Stimulated activated CD4-positive, alpha-beta T cell treated with anti-CD3 and anti-CD28 coated beads, Interleukin-2, amount 100 ng/mL, for 48 hours (primary cell): ENCODE measurements at regions not wholly inside any gene's neighbourhood (a gene's known extent, or its start where the extent isn't known, plus 50 kb on each side); places are given as distances from the start of the nearest gene placed in this dataset.

Source experiments
- DNase-seq, 2 donors: peaks; one replicate each; pipeline ENCODE4 v3.0.0-alpha.2; 2020

- DNase-seq, result no peak
These were observed 53.5 kb upstream of the TSHZ3 start for GRCh38 chr19:31402529-31403316.

DNA sequence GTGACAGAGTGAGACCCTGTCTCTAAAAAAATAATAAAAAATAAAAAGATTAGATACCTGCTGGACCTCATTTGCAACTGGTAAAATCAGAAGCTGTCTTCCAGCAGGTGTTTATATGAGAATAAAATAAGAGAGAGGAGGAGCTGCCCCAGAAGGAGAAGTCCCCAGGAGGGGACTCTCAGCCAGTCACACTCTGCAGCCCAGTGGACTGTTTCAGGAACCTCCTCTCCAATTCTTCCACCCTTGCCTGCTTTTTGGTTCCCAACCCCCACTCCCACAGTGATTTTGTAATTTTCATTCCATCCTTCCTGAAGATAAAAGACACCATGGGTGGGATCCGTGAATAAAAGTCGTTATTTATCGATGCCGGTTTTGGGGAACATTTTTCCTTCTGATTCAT is 56.9 kb upstream of the TSHZ3 start:
- DNase-seq, result no peak

- no peak for DNase-seq
These were observed 59.4 kb upstream of the TSHZ3 start for GRCh38 chr19:31408460-31409124.

DNA sequence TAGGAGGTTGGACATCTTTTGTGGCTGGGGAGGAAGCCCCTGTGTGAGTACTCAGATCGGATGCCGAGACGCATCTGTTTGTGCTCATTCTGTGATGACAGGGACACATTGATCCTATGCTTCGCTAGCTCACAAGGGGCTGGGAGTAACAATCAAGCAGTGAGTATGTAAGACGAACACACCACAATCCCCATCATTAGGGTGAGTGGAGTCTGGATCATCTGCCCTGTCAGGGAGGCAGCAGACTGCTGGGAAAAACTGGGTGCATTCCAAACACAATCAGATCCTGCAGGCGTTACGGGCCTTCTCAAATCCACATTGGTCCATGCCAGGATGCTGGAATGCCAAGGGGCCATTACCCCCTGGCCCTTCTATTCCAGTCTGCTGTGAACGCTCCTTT is 64.1 kb upstream of the TSHZ3 start:
- no peak for DNase-seq

DNA sequence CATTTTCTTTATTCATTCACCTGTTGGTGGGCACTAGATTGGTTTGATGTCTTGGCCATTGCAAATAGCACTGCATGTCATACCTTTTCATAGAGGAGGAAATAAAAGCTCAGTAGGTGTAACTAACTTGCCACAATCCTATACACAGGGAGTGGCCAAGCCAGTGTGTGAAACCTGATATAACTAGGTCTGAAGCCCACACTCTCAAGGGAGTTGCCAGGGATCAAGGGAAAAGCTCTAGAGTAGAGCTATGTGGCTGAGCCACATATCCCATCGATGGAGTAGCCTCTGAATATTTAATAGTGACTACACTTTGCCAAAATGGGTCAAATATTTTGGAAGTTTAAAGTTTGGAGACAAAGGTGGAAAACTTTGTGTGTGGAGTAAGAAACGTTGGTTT is 66.1 kb upstream of the TSHZ3 start:
- no peak for DNase-seq

GRCh38 chr19:31416548-31416947 is 67.3 kb upstream of the TSHZ3 start:
- DNase-seq, result no peak

GRCh38 chr19:31418055-31418454 is 68.8 kb upstream of the TSHZ3 start:
- no peak for DNase-seq

DNA sequence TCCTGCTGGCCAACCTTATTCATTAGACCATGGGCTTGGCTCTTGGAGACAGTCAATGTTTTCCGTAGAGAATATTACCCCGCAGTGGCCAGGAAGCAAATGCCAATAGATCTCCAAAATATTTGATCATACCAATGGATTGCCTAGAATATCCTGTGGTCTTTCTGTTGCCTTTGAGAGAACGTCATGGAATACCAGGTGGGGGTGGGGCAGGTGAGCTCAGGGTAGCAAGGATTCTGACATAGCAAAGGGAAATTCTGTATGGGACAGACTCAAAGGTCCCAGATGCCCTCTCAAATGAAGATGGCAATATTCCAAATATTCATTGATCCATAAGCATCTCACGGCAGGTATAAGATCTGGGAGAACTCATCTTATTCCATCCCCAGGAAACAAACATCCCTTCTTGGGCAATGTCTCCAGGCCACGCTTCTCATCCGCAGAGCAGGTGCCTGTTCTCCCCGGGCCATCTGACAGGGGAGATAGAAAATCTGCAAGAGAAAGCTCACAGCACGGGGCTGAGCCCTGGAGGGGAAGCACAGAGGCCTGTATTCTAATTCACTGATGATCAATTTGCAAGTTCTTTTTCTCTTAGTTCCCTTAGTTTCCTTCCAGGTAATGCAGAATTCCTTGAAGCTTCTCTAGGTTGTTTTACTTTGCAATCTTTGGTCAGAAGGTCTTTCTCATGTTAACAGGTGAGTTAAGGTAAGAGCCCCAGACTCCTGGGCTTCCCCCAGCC is 69.6 kb upstream of the TSHZ3 start:
- DNase-seq, result no peak

DNA sequence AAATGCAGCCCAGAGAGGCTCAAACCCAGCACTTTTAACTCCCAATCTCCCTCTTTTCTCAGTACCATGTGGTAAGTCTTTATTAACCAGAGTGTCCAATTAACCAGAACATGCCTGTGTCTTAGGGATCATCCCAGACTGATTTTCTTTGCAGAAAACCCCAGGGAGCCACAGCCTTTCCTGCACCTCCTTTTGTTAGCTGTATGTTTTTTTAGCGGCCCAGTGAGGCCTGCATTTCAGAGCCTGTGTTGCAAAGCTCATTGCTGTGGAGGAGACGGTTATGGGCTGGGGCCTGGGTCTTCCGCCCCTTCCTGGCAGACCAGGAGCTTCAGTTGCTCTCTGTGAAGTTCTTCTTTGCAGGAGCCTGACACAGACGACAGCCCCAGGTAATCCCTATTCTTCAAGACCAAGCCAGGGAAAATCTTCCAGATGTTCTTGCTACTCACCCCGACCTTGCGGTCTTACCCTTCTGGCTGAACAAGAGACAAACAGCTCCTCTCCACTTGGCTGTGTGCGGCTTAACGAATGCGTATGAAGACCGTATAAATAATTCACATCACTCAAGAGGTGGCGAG is 70.7 kb upstream of the TSHZ3 start:
- no peak for DNase-seq

DNA sequence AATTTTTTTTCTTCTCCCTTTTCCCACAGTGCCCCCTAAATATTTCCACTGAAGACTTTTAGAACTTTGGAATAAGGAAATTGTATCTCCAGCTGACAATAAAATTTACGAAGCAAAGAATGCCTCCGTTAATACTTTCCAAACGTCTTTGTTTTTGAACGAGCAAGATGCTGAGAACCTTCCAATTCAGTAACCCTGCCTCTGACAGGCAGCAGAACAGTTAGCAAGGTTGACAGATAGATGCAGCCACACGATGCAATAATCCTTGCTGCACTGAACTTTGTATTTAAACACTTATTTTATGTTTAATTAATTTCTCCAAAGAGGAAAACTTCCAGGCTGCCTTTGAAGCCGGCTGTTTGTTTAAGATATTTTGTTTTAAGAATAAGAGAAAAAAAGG is 71.8 kb upstream of the TSHZ3 start:
- DNase-seq, result no peak

GRCh38 chr19:31421856-31422255 is 72.6 kb upstream of the TSHZ3 start:
- DNase-seq, result no peak

- DNase-seq, result no peak
These were observed 74.7 kb upstream of the TSHZ3 start for GRCh38 chr19:31423896-31424295.

DNA sequence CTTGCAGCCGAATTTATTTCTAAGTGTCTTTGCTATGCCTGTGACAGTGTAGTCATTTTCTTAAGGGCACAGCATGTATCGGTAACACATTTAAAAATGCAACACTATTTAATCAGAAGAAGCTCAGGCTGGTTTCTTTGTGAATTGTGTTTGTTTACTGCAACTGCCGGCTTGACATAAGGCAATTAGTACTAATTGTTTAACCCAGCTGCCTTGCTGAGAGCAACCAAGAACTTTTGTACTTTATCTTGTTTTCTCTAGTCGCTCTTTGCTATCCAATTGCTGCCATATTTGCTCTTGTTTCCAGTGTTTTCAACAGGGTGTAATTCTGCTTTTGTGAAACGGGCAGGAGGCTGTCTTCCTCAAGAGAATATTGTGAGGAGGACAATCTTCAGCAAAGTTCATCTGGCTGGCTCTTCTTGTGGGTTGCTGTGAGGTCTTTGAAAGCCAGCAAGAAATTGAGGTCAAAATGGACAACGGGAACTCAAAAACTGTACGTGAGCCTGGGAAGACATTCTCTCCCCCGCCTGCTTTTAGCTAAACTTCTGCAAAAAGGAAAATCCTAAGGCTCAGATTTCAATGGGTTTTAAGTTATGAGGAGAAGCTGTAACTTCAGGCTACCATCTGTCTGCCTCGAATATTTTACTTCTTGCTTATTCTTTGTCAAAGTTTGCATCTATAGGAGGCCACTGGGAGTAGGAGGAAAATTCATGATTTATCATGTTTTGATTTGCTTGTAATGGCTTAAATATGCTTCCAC is 75.8 kb upstream of the TSHZ3 start:
- DNase-seq, result no peak

GRCh38 chr19:31427857-31428256 is 78.6 kb upstream of the TSHZ3 start:
- no peak for DNase-seq

- DNase-seq, result no peak
These were observed 81.1 kb upstream of the TSHZ3 start for GRCh38 chr19:31430381-31430780.

DNA sequence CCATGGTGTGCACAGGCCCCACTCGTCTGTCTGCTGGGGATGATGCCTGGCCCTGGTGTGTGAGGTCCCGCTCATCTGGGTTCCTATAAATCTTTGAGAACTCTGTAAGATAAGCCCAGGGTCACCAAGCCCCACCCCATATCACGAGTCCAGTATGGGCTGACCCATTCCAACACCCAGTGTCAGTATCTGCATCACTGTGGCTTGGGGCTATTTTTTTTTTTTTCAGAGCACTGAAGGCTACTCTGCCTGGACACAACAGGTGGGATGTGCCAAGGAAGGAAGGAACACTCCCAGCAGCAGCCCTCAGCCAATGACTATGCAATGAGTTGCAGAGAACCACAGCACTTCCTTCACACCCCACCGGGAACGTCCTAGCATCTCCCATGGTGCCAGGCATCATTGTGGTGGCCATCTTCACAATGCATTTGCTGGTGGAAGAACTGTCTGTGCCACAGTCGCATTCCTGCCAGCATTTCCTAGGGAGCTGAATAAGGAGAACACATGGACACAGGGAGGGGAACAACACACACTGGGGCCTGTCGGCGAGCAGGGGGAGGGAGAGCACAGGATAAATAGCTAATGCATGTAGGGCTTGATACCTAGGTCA is 83.1 kb upstream of the TSHZ3 start:
- no peak for DNase-seq

DNA sequence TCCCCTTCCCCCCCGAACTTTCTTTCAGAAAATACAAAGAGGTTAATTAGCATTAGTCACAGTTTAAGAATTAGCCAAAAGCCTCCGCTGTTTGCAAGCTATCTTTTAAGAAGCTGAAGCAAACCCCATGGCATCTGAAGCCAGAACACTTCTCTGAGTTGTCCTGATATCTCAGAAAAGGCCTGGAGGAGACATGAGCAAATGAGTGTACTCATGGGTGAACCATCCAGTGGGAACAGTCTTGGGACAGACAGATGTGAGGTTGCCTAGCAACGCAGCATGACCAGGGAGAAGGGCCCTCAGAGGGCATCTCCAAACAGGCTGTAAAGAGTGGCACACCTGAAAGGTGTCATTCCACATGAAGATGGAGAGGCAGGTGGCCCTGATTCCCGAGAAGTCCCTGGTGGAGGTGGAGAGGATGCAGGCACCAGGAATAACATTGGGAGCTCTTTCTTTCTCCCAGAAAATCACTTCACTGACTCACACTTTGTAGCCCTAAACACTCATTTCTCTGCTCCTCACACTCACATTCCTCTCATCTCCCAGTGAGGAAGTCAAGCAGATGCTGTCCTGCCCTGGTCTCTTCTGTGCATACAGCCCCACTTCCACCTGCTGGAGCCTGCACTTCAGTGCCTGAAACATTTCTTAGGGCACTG is 87.0 kb upstream of the TSHZ3 start:
- DNase-seq, result no peak

DNA sequence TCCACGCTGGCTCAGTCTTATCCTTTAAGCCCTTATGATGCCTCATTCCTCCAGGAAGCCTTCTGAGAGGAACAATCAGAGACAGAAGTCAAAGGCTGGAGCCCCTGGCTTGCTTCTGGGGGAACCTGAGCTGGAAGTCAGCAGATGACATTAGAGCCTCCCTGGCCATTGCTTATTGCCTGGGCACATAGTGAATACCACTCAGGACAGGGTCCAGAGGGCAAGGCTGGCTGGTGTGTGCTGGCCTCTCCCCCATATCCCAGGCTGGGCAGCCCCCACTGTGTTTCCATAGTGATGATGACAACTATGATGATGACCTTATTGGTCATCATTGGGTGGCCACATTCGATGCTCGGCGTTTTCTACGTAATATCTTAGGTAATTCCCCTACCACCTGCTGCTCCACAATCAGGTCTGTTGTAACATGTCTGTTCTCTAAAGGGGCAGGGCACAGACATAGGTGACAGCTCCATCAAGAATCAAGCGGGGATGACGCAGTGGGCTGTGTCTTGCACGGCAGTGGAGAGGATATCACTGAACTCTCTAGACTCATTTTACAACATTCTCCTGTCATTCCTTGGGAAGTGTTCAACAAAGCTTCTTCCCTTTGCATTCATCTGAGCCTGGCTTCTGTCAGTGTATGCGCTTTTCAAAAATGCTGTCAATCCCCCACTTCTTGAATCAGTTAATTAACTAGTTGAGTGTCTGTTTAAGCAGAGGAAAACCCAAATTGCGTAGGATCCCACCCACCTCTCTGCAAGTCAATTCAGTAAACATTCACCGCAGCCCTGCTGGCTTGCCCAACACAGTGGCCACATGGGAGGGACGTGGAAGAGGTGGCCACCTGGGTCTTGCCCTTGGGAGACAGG is 89.4 kb upstream of the TSHZ3 start:
- no peak for DNase-seq

- no peak for DNase-seq
These were observed 90.0 kb upstream of the TSHZ3 start for GRCh38 chr19:31439270-31439573.

GRCh38 chr19:31444931-31445330 is 95.7 kb upstream of the TSHZ3 start:
- no peak for DNase-seq

DNA sequence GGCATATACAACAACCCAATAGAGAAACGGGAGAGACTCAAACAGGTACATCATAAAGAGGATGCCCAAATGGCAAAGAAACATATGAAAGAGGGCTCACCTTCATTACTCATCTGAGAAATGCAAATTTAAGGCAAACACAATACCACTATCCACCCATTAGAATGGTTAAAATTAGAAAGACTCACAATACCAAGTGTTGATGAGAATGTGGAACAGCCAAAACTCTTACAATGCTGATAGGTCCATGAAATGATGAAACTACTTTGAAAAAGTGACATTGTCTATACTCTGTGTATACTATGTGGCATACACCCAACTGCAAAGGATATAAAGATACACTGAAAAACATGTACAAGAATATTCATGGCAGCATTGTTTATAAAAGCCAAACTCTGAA is 96.2 kb upstream of the TSHZ3 start:
- no peak for DNase-seq
